SU-DHL-6 (cell line): ENCODE measurements at regions not wholly inside any gene's neighbourhood (a gene's known extent, or its start where the extent isn't known, plus 50 kb on each side); places are given as distances from the start of the nearest gene placed in this dataset.

Experiments
- CTCF ChIP-seq: fragments of 200-600 bp; sonication (generic); IDR thresholded peaks from one replicate; pipeline ENCODE4 v1.5.1; 2017; ENCODE audit warnings: antibody characterized with exemption, mild to moderate bottlenecking, low read length, moderate library complexity; ENCODE audit not compliant: insufficient read depth, poor library complexity, severe bottlenecking
- EZH2phosphoT487 ChIP-seq: fragments of 200-600 bp; sonication (generic), shearing (Covaris generic); conservative IDR thresholded peaks from 2 replicates; pipeline ENCODE4 v1.6.1; 2018; ENCODE audit warnings: mild to moderate bottlenecking, antibody characterized with exemption, low read length, moderate library complexity, mixed read lengths

- no peak for TF ChIP-seq CTCF
- no peak for TF ChIP-seq EZH2phosphoT487
Observed at GRCh38 chr2:381181-381580, 93.3 kb upstream of the ALKAL2 start.
